HEK293 (cell line): ENCODE measurements at regions not wholly inside any gene's neighbourhood (a gene's known extent, or its start where the extent isn't known, plus 50 kb on each side); places are given as distances from the start of the nearest gene placed in this dataset.

Experiments used
- ZBTB20 ChIP-seq: fragments of 450-650 bp; formaldehyde crosslinking; IDR thresholded peaks from 2 replicates; pipeline ENCODE4 v1.5.1; 2016; ENCODE audit warnings: missing biosample characterization, missing genetic modification characterization
- ZFP41 ChIP-seq: fragments of 450-650 bp; formaldehyde crosslinking; IDR thresholded peaks from 2 replicates; pipeline ENCODE4 v1.5.1; 2016; ENCODE audit warnings: missing biosample characterization, missing genetic modification characterization, borderline replicate concordance
- ZNF16 ChIP-seq: fragments of 450-650 bp; formaldehyde crosslinking; IDR thresholded peaks from 2 replicates; pipeline ENCODE4 v1.5.1; 2016; ENCODE audit warnings: low read depth, missing biosample characterization, missing genetic modification characterization
- ZNF366 ChIP-seq: fragments of 450-650 bp; formaldehyde crosslinking; conservative IDR thresholded peaks from 2 replicates; pipeline ENCODE4 v1.5.1; 2016; ENCODE audit warnings: missing biosample characterization, missing genetic modification characterization
- TF ChIP-seq, protein P1 (sequence below): fragments of 450-650 bp; formaldehyde crosslinking; IDR thresholded peaks from 2 replicates; pipeline ENCODE4 v1.5.1; 2016; ENCODE audit warnings: missing biosample characterization, missing genetic modification characterization

DNA sequence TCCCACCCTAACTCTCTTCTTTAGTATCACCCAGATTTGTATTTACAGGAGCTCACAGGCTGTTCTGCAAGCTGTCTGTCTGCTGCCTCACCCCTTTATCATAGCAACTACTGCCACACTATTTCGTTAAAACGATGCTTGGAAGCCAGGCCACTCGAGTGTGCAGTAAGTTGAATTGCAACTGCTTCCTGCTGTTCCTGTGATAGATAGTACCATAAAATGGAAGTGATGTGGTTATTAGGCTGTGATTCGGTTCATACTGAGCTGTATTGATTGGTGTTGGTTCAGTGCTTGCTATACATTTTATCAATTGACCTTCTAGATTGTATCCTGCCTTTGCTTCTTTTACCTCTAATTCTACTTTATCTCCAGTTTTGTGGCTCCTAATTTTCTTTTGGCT lies 325.4 kb downstream of the RNF144B start:
- TF ChIP-seq ZBTB20 (tag by site-specific recombination) (no peak), ZNF16 (tag by site-specific recombination) (no peak), ZNF366 (tag by site-specific recombination) (no peak), ZFP41 (no peak)
- TF ChIP-seq, protein P1, sequence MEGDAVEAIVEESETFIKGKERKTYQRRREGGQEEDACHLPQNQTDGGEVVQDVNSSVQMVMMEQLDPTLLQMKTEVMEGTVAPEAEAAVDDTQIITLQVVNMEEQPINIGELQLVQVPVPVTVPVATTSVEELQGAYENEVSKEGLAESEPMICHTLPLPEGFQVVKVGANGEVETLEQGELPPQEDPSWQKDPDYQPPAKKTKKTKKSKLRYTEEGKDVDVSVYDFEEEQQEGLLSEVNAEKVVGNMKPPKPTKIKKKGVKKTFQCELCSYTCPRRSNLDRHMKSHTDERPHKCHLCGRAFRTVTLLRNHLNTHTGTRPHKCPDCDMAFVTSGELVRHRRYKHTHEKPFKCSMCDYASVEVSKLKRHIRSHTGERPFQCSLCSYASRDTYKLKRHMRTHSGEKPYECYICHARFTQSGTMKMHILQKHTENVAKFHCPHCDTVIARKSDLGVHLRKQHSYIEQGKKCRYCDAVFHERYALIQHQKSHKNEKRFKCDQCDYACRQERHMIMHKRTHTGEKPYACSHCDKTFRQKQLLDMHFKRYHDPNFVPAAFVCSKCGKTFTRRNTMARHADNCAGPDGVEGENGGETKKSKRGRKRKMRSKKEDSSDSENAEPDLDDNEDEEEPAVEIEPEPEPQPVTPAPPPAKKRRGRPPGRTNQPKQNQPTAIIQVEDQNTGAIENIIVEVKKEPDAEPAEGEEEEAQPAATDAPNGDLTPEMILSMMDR (tag by site-specific recombination): no peak
